B cell (primary cell): ENCODE measurements at regions not wholly inside any gene's neighbourhood (a gene's known extent, or its start where the extent isn't known, plus 50 kb on each side); places are given as distances from the start of the nearest gene placed in this dataset.

Source experiments
- CTCF ChIP-seq: fragments of 200-600 bp; IDR thresholded peaks from one replicate; pipeline ENCODE4 v1.8.0; 2022; ENCODE audit warnings: antibody characterized with exemption, mild to moderate bottlenecking
- EZH2 ChIP-seq: IDR thresholded peaks from 2 replicates; pipeline ENCODE4 v1.6.1; 2012; ENCODE audit warnings: borderline replicate concordance, low read depth, mild to moderate bottlenecking, moderate library complexity, low read length; ENCODE audit not compliant: insufficient read depth, poor library complexity, severe bottlenecking

DNA sequence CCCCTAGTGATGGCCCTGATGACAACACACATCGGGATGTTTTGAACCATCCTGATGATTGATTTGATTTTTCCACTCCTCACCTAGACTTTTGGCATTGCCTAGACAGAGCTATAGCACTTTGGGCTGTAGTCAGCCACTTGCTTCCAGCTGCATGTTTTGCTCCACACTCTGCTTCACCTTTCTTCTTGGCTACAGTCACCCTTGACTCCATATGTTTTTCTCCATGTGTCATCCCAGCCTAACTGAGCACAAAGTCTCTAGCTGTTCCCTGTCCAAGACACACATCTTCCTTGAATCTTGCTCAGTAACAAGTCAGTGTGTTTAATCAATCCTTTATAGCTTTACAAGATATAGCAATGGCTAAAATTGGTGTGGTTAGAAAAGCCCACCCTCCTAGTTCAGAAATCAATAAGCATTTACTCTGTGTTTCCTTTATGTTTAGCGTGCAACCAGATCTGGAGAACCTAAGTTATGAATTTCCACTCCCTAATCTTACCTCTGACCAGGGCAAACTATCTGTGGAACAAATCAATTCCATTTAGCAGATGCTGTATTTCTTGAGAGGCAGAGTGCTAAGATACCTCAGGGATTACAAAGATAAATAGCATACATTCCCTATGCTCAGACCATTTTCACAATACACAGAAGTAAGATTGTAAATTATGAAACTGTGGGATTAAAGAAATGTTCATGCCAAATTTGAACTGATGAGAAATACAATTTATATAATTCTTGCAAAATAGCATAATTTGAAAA, 98.4 kb upstream of the LYPLAL1 start:
- no peak for TF ChIP-seq EZH2
- no peak for TF ChIP-seq CTCF
